IPS DF 4.7 (cell line): ENCODE measurements at regions not wholly inside any gene's neighbourhood (a gene's known extent, or its start where the extent isn't known, plus 50 kb on each side); places are given as distances from the start of the nearest gene placed in this dataset.

Source experiments
- DNase-seq: peaks from one replicate; pipeline ENCODE4 v3.0.0-alpha.2; 2013; ENCODE audit warnings: low spot score; ENCODE audit errors: extremely low read depth

DNA sequence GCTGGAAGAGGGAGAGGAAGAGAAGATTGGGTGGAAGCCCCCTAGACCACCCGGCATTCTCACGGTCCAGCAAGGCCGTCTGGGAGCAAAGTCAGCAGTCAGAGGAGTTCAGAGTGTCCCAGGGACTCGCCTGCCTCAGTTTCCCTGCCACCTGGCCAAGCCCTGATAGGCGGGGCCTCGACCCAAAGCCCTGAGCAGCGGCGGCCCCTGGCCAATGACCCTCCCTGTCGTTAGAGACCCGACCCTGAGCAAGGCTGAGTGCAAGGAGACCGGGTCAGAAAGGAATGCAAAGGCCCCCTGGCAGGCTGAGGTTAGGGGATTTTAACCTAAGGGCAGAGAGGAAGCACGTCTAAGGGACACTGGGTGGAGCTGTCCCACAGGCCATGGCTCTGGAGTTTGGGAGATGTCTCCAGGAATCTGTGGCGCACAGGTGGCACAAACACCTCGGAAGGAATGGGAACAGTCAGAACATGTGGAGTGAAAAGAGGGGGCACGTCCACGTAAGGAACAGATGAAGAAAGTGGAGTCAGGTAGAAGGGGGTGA, 196.8 kb upstream of the PDE1C start:
- DNase-seq: no peak

DNA sequence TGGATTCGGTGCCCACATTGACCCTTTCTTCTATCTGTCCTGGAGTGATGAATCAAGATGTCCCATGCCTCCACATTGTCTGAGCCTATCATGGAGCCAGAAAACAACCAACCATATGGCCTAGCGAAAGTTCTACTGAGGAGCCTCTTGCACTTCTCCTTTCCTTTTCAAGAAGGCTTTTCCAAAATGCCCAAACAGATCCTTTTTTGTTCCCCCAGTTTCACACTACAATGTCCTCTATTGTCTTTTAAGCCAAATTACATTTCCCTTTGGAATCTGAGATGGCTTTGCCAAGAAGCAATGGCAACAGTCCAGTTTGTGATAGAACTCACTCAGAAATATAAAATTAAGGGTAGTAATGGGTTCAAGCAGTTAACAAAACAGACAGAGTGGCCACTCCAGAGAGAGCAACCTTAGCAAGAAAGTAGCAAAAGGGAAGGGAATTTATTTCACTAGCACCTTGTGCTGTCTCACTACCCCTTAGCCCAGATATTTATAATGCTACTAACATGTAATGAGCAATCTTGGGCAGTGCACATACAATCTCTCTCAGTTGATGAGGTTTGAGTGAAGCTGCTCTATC, 194.6 kb upstream of the PDE1C start:
- no peak for DNase-seq

DNA sequence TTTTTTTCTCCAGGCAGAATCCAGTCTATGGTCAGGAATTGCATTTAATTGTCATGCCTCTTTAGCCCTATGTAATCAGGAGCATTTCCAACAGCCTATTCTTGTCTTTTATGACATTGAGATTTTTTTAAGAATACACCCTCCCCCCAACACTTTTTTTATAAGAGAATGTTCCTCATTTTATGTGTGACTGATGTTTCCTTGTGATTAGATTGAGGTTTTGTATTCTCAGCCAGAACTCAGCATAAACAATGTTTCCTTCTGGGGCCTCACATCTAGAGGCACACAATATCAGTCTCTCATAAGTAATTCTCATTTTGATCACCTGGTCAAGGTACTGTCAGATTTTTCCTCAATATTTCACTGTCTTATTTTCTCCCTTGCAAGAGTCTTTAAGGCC, 193.4 kb upstream of the PDE1C start:
- no peak for DNase-seq

DNA sequence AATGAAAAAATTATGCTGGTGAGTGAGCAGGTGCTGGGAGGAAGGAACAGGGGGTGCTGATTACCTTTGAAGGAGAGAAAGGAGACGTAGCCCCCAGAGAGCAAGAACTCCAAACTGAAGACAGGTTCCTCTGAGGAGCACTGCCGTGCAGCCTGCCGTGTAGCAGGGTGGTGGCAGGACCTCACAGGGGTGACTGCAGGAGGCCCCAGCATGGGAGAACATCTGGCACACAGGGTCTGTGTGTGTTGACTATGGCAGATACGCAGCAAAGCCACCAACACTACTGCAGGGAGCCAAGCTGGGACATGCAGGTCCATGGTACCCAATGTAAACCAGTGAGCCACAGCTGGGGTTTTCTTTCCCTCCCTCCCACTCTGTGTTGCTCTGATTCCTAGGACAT, 192.1 kb upstream of the PDE1C start:
- DNase-seq: no peak

- no peak for DNase-seq
Measured at GRCh38 chr7:32259931-32260596, 189.9 kb upstream of the PDE1C start.

GRCh38 chr7:32258265-32258664, 188.1 kb upstream of the PDE1C start:
- DNase-seq: no peak

GRCh38 chr7:32257621-32258020, 187.4 kb upstream of the PDE1C start:
- DNase-seq: no peak

GRCh38 chr7:32256811-32257210, 186.6 kb upstream of the PDE1C start:
- no peak for DNase-seq

GRCh38 chr7:32256376-32256775, 186.2 kb upstream of the PDE1C start:
- no peak for DNase-seq

- DNase-seq: no peak
Measured at GRCh38 chr7:32255036-32255435, 184.8 kb upstream of the PDE1C start.

GRCh38 chr7:32253299-32253698, 183.1 kb upstream of the PDE1C start:
- DNase-seq: no peak

DNA sequence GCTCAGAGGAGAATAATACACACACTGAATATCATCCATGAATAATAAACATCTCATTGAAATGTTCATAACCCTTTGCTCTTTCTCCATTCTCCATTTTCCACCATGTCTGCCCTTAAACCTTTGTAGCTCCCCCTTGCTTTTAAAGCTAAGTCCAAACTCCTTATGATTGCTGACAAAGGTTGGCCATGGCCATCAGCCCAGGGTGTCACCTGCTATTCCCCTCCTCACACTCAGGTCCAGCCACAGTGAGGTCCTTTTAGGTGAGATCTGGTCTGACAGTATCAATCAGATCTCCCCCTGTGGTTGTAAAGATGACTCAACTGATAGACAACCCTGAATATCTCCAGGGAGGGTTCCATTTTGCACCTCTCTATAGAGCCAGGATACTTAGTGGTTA, 181.5 kb upstream of the PDE1C start:
- DNase-seq: no peak

- no peak for DNase-seq
Measured at GRCh38 chr7:32250471-32251260, 180.5 kb upstream of the PDE1C start.

GRCh38 chr7:32250003-32250402, 179.8 kb upstream of the PDE1C start:
- no peak for DNase-seq

- no peak for DNase-seq
Measured at GRCh38 chr7:32248522-32248921, 178.3 kb upstream of the PDE1C start.

GRCh38 chr7:32244806-32245345, 174.7 kb upstream of the PDE1C start:
- no peak for DNase-seq

DNA sequence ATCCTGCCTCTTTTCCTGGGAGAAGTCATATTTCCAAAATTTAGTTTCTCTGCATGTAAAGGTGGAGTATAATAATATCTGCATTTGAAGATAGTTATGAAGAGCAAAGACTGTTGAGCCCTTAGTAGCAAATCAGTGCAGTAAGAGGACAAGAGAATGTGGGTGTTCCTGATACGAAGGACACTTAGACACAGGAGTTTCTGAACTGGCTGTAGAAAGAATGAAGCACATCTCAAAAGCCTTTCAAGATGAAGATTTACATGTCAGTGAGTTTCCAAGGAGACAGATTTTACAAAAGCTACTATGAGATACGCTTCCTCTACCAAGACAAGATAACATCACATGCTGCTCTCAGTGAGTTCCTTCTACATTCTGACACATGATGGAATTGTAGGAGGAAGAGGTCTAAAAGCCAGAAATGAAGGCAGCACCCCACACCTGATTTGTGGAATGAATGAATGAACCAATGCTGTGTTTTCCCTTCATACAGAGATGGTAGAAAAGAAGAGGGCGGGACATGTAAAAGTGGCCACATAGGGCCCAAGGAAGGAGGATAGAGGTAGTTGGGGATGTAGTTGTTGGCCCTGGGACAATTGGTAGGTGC, 173.6 kb upstream of the PDE1C start:
- DNase-seq: no peak

DNA sequence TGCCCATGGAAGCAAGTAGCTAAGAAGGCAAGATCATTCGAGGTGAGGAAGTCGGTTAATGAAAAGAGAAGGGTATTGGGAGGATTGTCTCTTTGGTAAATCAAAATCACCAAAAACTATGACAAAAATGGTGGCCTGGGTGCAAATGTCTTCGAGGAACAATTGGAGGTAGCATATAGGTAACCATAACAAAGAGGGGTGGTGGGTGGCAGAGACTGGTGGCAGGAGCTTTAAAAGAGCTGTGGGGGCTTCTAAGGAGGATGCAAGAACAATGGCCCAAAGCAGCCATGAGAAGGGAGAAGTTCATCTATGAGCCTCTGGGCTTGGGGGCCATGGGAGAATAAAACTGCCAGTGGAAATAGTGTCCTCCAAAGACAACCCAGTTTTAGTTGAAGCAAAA, 172.2 kb upstream of the PDE1C start:
- DNase-seq: no peak

GRCh38 chr7:32241636-32242035, 171.4 kb upstream of the PDE1C start:
- no peak for DNase-seq

DNA sequence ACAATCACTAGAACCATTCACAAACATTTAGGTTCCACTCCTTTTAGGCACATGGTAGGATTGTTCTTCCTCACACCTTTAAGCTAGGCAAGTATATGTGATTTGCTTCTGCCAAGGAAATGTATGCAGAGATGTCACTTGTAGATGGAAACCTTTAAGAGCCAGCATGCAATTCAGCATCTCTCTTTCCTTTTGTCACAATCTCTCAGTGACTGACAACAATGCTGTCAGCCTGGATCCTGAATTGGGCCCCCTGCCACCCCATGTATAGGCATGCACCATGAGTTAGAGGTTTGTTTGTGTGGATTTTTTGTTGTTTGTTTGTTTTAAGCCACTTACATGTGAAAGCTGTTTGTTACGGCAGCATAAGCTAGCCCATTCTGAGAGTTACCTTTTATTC, 169.6 kb upstream of the PDE1C start:
- no peak for DNase-seq

- no peak for DNase-seq
Measured at GRCh38 chr7:32228601-32229000, 158.4 kb upstream of the PDE1C start.

DNA sequence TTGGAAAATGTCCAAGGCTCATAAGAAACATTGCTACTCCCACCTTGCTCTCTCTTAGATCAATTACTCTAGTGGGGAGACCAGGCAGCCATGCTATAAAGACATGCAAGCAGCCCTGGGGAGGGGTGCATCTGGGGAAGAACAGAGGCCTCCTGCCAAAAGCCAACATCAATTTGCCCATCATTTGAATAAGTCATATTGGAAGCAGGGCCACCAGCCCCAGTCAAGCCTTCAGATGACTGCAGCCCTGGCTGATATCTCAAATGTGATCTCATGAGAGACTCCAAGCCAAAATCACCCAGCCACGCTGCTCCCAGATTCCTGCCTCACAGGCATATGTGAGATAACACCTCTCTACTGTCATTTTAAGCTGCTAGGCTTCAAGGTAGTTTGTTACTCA, 157.5 kb upstream of the PDE1C start:
- DNase-seq: no peak
